IMR-90 (cell line): ENCODE measurements at regions not wholly inside any gene's neighbourhood (a gene's known extent, or its start where the extent isn't known, plus 50 kb on each side); places are given as distances from the start of the nearest gene placed in this dataset.

Experiments used
- CEBPB ChIP-seq: IDR thresholded peaks from 2 replicates; pipeline ENCODE4 v1.6.1; 2012; ENCODE audit warnings: low read depth, low read length, improper control_type of control experiment
- CTCF ChIP-seq: conservative IDR thresholded peaks from 2 replicates; pipeline ENCODE4 v1.5.1; 2012; ENCODE audit warnings: mild to moderate bottlenecking, low read depth, low read length, improper control_type of control experiment
- FOS ChIP-seq: fragments of 150-350 bp; IDR thresholded peaks from 2 replicates; pipeline ENCODE4 v1.6.1; 2016; ENCODE audit warnings: low read depth, low read length
- MXI1 ChIP-seq: IDR thresholded peaks from 2 replicates; pipeline ENCODE4 v1.6.1; 2012; ENCODE audit warnings: low read depth, mild to moderate bottlenecking, low read length, moderate library complexity, borderline replicate concordance
- POLR2A ChIP-seq: IDR thresholded peaks from 2 replicates; pipeline ENCODE4 v1.6.1; 2012; ENCODE audit warnings: mild to moderate bottlenecking, low read depth, low read length
- RFX5 ChIP-seq: IDR thresholded peaks from 2 replicates; pipeline ENCODE4 v1.8.0; 2012; ENCODE audit warnings: low read depth, mild to moderate bottlenecking, low read length, moderate library complexity

- no peak for TF ChIP-seq CTCF
- TF ChIP-seq POLR2A: no peak
- TF ChIP-seq RFX5: no peak
- no peak for TF ChIP-seq MXI1
- TF ChIP-seq FOS: no peak
- TF ChIP-seq CEBPB: no peak
Observed at GRCh38 chr4:167415461-167415860, 181.2 kb upstream of the SPOCK3 start.
